Spleen (tissue), 7 donors: ENCODE measurements at regions not wholly inside any gene's neighbourhood (a gene's known extent, or its start where the extent isn't known, plus 50 kb on each side); places are given as distances from the start of the nearest gene placed in this dataset.

Source experiments
- CTCF ChIP-seq, 11 experiments: fragments of 200-600 bp in 7 of 11; fragments of 450-650 bp in 4 of 11; sonication (generic) in 4 of 11; IDR thresholded peaks in 8 of 11; conservative IDR thresholded peaks in 3 of 11; 1 replicate in 7 of 11; 2 replicates in 4 of 11; pipeline versions ENCODE4 v1.4.0 to v1.8.0; 2016 to 2021; ENCODE audit warnings: antibody characterized with exemption in 11 of 11, inconsistent platforms in 4 of 11, mild to moderate bottlenecking in 1 of 11
- POLR2A ChIP-seq, 3 donors: fragments of 450-650 bp; IDR thresholded peaks; one replicate each; pipeline ENCODE4 v1.5.1; 2017; ENCODE audit warnings: antibody characterized with exemption in 3 of 3, mild to moderate bottlenecking in 1 of 3
- donor health status: DM: no; HTN: no; CAD: no; lungs with moderate emphysema.
- donor health status: DM: no; HTN: no; CAD: no.
- donor health status: DM: no; HTN: no; CAD: no.

- no peak for TF ChIP-seq POLR2A (IDR thresholded peaks at IDR 0.05)
- no peak for TF ChIP-seq CTCF (IDR thresholded peaks at IDR 0.05 in 8 of 11, conservative IDR thresholded peaks at IDR 0.05 in 3 of 11)
Measured at GRCh38 chr18:76730901-76731300, 91.5 kb upstream of the ZNF236 start.
